Muscle layer of duodenum (tissue), 2 donors: ENCODE measurements at regions not wholly inside any gene's neighbourhood (a gene's known extent, or its start where the extent isn't known, plus 50 kb on each side); places are given as distances from the start of the nearest gene placed in this dataset.

Source experiments
- H3K27ac ChIP-seq: one replicate; pipeline ENCODE4 v1.7.0; 2013; ENCODE audit warnings: mild to moderate bottlenecking, low read length
- H3K27me3 ChIP-seq: one replicate; pipeline ENCODE4 v1.7.0; 2013; ENCODE audit warnings: low read depth, mild to moderate bottlenecking, control low read depth, low read length
- H3K36me3 ChIP-seq, 2 donors: one replicate each; pipeline ENCODE4 v1.7.0; 2013; ENCODE audit warnings: low read length in 2 of 2, control low read depth in 1 of 2, mild to moderate bottlenecking in 1 of 2; ENCODE audit not compliant: insufficient read depth in 2 of 2, control insufficient read depth in 1 of 2
- H3K4me1 ChIP-seq, 2 donors: one replicate each; pipeline ENCODE4 v1.7.0; 2013; ENCODE audit warnings: low read length in 2 of 2, mild to moderate bottlenecking in 2 of 2, control low read depth in 1 of 2, moderate library complexity in 1 of 2; ENCODE audit not compliant: insufficient read depth in 2 of 2, control insufficient read depth in 1 of 2
- H3K4me3 ChIP-seq, 2 donors: one replicate each; pipeline ENCODE4 v1.7.0; 2013; ENCODE audit warnings: low read length in 2 of 2, low read depth in 1 of 2, mild to moderate bottlenecking in 1 of 2
- H3K9me3 ChIP-seq, 2 donors: one replicate each; pipeline ENCODE4 v1.7.0; 2013; ENCODE audit warnings: low read length in 2 of 2, control low read depth in 1 of 2, mild to moderate bottlenecking in 1 of 2; ENCODE audit not compliant: control insufficient read depth in 1 of 2
- donor health status: healthy.

DNA sequence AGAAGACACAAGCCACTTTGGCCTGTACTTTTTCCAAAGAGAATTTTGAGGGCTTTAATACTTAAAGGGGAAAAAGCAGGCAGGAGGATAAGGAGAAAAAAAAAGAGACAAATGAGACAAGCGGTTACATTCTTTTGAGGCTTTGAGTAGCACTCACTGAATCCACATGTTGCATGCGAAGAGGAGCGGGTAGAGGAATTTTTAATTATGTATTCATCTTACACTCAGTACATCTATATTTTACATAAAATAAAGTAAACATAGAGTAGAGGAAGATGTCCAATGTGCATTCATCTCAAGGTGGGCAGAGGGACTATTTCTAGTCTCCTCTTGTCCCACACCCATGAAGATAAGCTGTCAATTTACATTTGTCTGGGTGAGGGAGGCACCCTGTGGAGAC lies 266.9 kb downstream of the CD109 start:
- H3K27ac ChIP-seq = no peak overlapping the region
- no peaks in the 10 kb centered on the region for H3K9me3 ChIP-seq

DNA sequence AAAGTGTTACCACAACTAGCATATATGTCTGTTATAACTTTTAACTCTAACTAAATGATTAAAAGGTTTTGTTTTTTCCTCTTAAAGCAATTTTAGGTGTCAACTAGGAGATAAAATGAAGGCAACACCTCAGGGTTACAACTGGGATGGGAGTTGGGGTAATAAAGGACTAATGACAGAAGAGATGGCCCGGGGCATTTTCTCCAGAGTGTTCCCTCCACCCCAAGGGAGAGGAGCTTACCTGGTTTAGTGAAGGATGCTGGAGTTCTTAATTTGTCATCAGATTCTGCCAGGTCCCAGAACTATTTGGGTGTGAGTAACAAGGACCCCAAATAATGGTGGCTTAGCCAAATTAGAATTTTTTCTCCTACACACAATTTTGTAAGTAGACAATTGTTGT lies 260.3 kb downstream of the CD109 start:
- H3K27ac ChIP-seq = no peak overlapping the region
- no peak overlapping the region for H3K4me3 ChIP-seq
- peaks cover 0 to 11% of the 10 kb centered on the region in 2 donors for H3K4me1 ChIP-seq
- no peaks in the 10 kb centered on the region for H3K36me3 ChIP-seq
- H3K27me3 ChIP-seq = no peaks in the 10 kb centered on the region
- no peaks in the 10 kb centered on the region for H3K9me3 ChIP-seq

More for the DNA sequence above, 266.9 kb downstream of the CD109 start:
- Histone ChIP-seq H3K36me3 (no peaks in the 10 kb centered on the region), H3K4me3 (no peak overlapping the region), H3K27me3 (no peaks in the 10 kb centered on the region), H3K4me1 (peaks cover 0 to 8% of the 10 kb centered on the region in 2 donors)

DNA sequence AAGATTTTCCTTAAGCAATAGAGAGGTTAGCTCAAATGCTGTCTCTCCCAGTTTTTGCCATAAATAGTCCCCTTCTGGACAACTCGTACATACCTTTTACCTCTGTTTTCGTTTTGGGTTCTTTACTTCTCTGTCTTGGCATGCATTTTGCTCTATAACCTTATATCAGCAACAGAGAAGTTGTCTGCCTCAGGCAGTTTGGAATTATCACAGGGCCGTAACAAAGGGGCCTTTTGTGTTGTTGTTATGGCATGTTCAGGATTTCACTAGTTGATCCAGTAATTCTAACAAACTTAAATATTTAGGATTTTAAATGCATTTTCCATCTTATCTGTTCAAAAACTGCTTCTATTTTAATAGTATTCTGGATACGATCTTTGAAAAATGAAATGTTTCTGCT lies 259.8 kb downstream of the CD109 start:
- Histone ChIP-seq H3K9me3 (no peaks in the 10 kb centered on the region), H3K27me3 (no peaks in the 10 kb centered on the region), H3K36me3 (no peaks in the 10 kb centered on the region), H3K4me1 (peaks cover 3 to 11% of the 10 kb centered on the region in 2 donors), H3K27ac (no peak overlapping the region), H3K4me3 (no peak overlapping the region)

DNA sequence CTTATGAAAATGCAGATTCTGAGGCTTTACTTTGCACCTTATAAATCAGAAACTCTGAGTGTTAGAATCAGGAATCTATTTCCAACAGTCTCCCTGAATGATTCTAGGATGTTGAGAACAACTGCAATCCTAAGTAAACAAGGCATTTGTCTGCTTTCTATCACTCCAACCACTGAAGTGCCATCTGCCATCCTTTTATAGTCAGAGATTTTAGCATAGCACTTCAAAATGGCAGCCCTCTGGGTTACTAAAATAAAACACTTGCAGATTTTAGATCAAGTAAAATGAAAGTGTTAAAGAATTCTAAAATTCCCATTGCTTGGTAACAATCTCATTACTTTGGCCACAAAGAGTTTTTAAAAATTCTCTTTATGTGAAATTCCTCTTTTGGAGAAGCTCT lies 258.9 kb downstream of the CD109 start:
- H3K36me3 ChIP-seq = no peaks in the 10 kb centered on the region
- H3K27me3 ChIP-seq = no peaks in the 10 kb centered on the region
- H3K4me3 ChIP-seq = no peak overlapping the region
- no peak overlapping the region for H3K27ac ChIP-seq
- no peaks in the 10 kb centered on the region for H3K9me3 ChIP-seq
- peaks cover 3 to 11% of the 10 kb centered on the region in 2 donors for H3K4me1 ChIP-seq

DNA sequence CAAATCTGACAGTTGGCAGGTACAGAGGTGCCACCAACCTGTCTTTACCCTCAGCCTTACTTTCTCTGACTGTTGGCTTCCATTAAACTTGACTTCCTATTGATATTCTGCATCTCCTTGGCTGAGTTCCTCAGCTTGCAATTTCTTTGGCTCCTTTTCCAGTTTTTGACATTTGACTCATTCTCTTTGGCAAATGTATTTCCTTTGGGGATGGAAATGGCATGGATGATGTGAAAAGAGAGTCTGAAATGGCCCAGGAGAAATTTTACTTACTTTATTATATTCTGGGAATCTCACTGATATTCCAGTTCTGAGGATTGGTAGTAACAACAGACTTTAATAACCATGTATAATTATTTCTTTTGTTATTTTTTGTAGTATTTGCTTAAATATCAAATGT lies 255.2 kb downstream of the CD109 start:
- peaks cover 3 to 11% of the 10 kb centered on the region in 2 donors for H3K4me1 ChIP-seq
- no peaks in the 10 kb centered on the region for H3K27me3 ChIP-seq
- peaks cover 0 to 10% of the 10 kb centered on the region in 2 donors for H3K9me3 ChIP-seq
- no peak overlapping the region for H3K4me3 ChIP-seq
- no peak overlapping the region for H3K27ac ChIP-seq
- no peaks in the 10 kb centered on the region for H3K36me3 ChIP-seq

DNA sequence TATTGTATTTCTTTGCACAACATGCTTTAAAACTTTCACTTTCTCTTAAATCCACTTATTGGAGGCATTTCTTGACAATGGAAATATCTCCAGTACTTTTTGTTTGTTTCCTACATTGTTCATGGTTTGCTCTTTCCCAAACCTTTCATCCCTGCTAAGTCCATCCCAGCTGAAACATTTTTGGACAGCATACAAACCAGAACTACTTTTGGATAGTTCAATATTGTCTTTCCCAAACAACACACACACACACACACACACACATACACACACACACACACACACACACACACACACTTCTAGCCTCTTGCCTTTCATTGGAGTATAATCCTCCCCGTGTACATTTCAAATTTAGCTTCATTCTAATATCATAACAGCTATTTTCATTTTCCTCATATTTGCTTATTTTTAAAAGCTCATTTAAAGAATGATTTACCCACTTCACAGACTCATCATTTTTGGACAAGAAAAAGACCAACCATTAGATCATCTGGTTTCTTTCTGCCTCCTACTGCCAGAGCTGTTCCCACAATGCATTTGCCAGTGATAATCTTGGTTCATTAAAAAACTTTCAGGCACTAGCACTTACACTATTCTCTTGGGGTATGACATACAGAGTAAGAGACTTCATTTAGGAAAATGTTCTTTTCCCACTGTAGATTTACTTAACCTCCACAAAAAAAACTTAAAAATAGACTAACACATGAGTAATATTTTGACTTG lies 248.1 kb downstream of the CD109 start:
- Histone ChIP-seq H3K27me3 (no peaks in the 10 kb centered on the region), H3K36me3 (no peaks in the 10 kb centered on the region), H3K4me3 (no peak overlapping the region), H3K9me3 (peaks cover 0 to 10% of the 10 kb centered on the region in 2 donors), H3K4me1 (no peaks in the 10 kb centered on the region), H3K27ac (no peak overlapping the region)

DNA sequence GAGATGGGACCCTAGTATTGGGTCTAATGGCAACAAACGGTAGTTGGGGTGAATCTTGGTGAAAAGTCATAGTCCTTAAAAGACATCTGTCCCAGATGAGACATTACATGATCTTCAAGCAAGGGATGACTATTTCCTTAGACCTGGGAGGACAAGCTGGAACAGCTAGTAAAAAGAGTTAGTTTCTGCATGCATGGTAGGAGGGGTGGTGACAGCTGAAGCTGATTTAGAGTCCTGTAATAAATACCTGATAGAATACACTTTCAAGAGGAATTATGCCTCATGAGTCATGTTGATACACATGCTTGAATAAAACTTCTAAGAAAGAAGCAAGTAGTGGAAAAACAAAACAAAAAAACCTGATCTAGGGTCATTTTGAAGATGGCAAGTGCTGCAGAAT lies 247.4 kb downstream of the CD109 start:
- H3K9me3 ChIP-seq = peaks cover 0 to 10% of the 10 kb centered on the region in 2 donors
- no peak overlapping the region for H3K27ac ChIP-seq
- H3K4me1 ChIP-seq = no peaks in the 10 kb centered on the region
- no peaks in the 10 kb centered on the region for H3K36me3 ChIP-seq
- no peak overlapping the region for H3K4me3 ChIP-seq
- H3K27me3 ChIP-seq = no peaks in the 10 kb centered on the region

DNA sequence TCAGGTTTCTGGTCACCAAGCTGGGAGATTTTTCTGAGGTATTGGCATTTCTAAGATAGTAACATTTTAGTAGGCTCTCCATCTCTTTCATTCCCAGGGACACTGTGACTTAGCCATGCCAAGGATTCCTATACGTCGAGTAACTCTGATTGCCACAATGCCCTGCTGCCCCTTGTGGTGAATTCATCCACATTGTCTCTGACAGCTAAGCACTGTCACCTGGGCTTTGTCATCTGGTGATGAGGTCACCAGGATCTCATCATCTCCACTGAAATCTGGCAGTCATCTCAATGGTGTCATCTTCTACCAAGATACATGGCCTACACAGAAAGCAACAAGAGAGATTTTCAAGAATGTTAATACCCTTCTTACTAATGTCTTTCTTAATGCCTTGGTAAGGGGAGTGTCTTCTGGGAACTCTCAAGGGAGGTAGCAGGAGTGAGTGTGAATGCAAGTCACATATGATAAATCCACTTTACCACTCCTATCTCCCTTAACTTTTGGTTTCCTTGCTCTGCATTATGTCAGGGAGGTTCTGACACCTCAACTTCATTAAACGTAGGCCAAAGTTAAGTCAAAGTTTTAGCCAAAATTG lies 246.7 kb downstream of the CD109 start:
- no peaks in the 10 kb centered on the region for H3K36me3 ChIP-seq
- H3K4me3 ChIP-seq = no peak overlapping the region
- H3K27me3 ChIP-seq = no peaks in the 10 kb centered on the region
- H3K4me1 ChIP-seq = no peaks in the 10 kb centered on the region
- H3K9me3 ChIP-seq = peaks cover 0 to 6% of the 10 kb centered on the region in 2 donors
- no peak overlapping the region for H3K27ac ChIP-seq

DNA sequence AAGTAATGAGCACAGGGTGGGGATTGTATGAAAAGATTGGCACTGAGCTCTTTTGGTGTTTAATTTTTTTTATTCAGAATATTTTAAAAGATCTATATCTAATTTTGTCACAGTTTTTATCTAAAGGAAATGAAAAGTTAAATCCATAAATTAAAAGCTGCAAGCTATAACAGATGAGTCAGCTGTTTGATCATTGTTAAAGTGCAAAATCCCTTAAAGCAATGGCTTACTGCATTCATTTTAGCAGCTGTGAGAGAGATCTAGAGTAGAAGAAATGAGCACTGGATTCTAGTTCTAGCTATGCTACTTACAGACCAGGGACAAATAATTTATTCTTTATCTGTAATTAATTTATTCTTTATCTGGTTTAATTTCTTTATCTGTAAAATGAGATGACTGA lies 245.9 kb downstream of the CD109 start:
- Histone ChIP-seq H3K4me3 (no peak overlapping the region), H3K27me3 (no peaks in the 10 kb centered on the region), H3K36me3 (no peaks in the 10 kb centered on the region)

DNA sequence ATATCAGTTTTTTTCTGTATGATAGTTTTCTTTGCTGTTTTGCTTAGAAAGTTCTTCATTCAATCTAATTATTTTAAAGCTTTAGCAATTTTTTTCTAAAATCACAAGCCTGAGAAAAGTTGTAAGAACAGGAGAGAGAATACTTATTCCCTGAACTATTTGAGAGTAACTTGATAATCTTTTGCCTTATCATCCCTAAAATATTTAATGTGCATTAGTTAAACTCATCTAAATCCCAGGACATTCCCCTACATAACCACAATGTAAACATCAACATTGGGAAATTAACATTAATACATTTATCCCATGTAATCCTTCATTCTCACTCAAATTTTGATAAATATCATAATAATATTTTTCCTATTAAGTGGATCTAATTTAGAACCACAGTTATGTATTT lies 241.8 kb downstream of the CD109 start:
- Histone ChIP-seq H3K4me1 (no peaks in the 10 kb centered on the region), H3K27me3 (no peaks in the 10 kb centered on the region), H3K4me3 (no peak overlapping the region), H3K36me3 (no peaks in the 10 kb centered on the region), H3K9me3 (no peaks in the 10 kb centered on the region), H3K27ac (no peak overlapping the region)

More for the DNA sequence above, 245.9 kb downstream of the CD109 start:
- Histone ChIP-seq H3K9me3 (peaks cover 0 to 4% of the 10 kb centered on the region in 2 donors), H3K27ac (no peak overlapping the region), H3K4me1 (no peaks in the 10 kb centered on the region)

DNA sequence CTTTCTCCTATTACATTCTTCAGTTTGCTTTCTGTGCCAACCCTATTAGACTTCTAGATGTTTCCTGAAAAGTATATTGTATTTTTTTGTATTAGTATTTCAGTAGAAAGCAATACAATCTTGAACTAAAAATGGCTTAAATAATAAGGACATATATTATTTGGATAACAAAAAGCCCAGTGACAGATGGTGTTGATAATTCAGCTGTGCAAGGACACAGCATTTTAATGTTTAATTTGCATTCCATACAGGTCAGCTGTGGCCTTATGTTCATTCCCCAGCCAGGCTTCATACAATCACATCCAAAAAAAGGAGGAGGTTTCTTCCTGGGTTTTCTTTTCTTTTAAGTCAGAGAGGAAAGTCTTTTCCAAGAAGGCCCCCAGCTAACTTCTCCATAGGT lies 236.9 kb downstream of the CD109 start:
- H3K9me3 ChIP-seq = peaks cover 0 to 9% of the 10 kb centered on the region in 2 donors
- no peaks in the 10 kb centered on the region for H3K27me3 ChIP-seq
- H3K4me1 ChIP-seq = no peaks in the 10 kb centered on the region
- no peak overlapping the region for H3K4me3 ChIP-seq
- H3K36me3 ChIP-seq = no peaks in the 10 kb centered on the region
- no peak overlapping the region for H3K27ac ChIP-seq

DNA sequence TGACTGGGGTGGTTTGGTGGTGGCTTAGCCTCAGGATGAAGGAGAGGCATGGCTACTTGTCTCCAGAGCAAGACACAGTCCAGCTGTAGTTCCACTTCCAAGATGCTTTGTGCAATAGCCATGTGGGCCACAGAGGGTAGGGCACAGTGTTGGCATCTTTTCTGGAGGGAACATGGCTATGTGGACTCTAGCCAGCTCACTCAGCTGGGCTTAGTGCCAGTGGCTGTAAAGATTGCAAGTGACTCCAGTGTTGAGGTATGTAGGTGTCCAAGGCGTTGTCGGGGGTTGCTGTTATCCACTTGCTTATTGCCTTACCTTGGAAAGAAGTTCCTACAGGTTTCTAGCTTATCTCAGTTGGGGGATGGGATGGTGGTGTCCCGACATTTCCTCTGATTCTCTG lies 233.4 kb downstream of the CD109 start:
- Histone ChIP-seq H3K4me3 (no peak overlapping the region), H3K9me3 (peaks cover 0 to 18% of the 10 kb centered on the region in 2 donors)

More for the DNA sequence above, 233.4 kb downstream of the CD109 start:
- H3K4me1 ChIP-seq = no peaks in the 10 kb centered on the region
- H3K36me3 ChIP-seq = no peaks in the 10 kb centered on the region
- H3K27me3 ChIP-seq = no peaks in the 10 kb centered on the region
- H3K27ac ChIP-seq = no peak overlapping the region
